ENCODE measurements at regions not wholly inside any gene's neighbourhood (a gene's known extent, or its start where the extent isn't known, plus 50 kb on each side); places are given as distances from the start of the nearest gene placed in this dataset.
"Not testable (repeated sequence)": the region's sequence is repeated elsewhere in the genome, so short reads cannot be mapped to it uniquely, and the experiment has no call there.

GRCh38 chr1:234836776-234837357 is 226.9 kb upstream of the IRF2BP2 start:
- FAIRE-seq = no peak

GRCh38 chr1:234836045-234836681 is 226.2 kb upstream of the IRF2BP2 start:
- no peak for FAIRE-seq

GRCh38 chr1:234835239-234835638 is 225.3 kb upstream of the IRF2BP2 start:
- FAIRE-seq = no peak

GRCh38 chr1:234833646-234834045 is 223.7 kb upstream of the IRF2BP2 start:
- no peak for FAIRE-seq

- FAIRE-seq = no peak
Observed at GRCh38 chr1:234833118-234833517, 223.1 kb upstream of the IRF2BP2 start.

GRCh38 chr1:234827656-234828055 is 217.7 kb upstream of the IRF2BP2 start:
- FAIRE-seq = no peak

GRCh38 chr1:234827181-234827580 is 217.2 kb upstream of the IRF2BP2 start:
- FAIRE-seq = no peak

- FAIRE-seq = no peak
Observed at GRCh38 chr1:234826352-234826751, 216.4 kb upstream of the IRF2BP2 start.

GRCh38 chr1:234825498-234826165 is 215.7 kb upstream of the IRF2BP2 start:
- no peak for FAIRE-seq

GRCh38 chr1:234824836-234825235 is 214.9 kb upstream of the IRF2BP2 start:
- FAIRE-seq = not testable (repeated sequence)

GRCh38 chr1:234823191-234824176 is 213.5 kb upstream of the IRF2BP2 start:
- no peak for FAIRE-seq

- FAIRE-seq = no peak
Observed at GRCh38 chr1:234821840-234822239, 211.9 kb upstream of the IRF2BP2 start.

GRCh38 chr1:234820597-234820996 is 210.6 kb upstream of the IRF2BP2 start:
- no peak for FAIRE-seq

GRCh38 chr1:234819845-234820244 is 209.9 kb upstream of the IRF2BP2 start:
- not testable (repeated sequence) for FAIRE-seq

GRCh38 chr1:234818040-234818387 is 208.0 kb upstream of the IRF2BP2 start:
- not testable (repeated sequence) for FAIRE-seq

- FAIRE-seq = not testable (repeated sequence)
Observed at GRCh38 chr1:234817313-234818039, 207.5 kb upstream of the IRF2BP2 start.

GRCh38 chr1:234816864-234817263 is 206.9 kb upstream of the IRF2BP2 start:
- FAIRE-seq = not testable (repeated sequence)

- FAIRE-seq = not testable (repeated sequence)
Observed at GRCh38 chr1:234816186-234816851, 206.3 kb upstream of the IRF2BP2 start.

- FAIRE-seq = not testable (repeated sequence)
Observed at GRCh38 chr1:234815295-234815815, 205.4 kb upstream of the IRF2BP2 start.

GRCh38 chr1:234814235-234814634 is 204.3 kb upstream of the IRF2BP2 start:
- not testable (repeated sequence) for FAIRE-seq

GRCh38 chr1:234811824-234812223 is 201.8 kb upstream of the IRF2BP2 start:
- not testable (repeated sequence) for FAIRE-seq

Measured in TTC549 (cell line).